Stimulated activated CD4-positive, alpha-beta T cell treated with anti-CD3 and anti-CD28 coated beads, Interleukin-2, amount 100 ng/mL, for 24 hours (primary cell): ENCODE measurements at regions not wholly inside any gene's neighbourhood (a gene's known extent, or its start where the extent isn't known, plus 50 kb on each side); places are given as distances from the start of the nearest gene placed in this dataset.
"Not testable (repeated sequence)": the region's sequence is repeated elsewhere in the genome, so short reads cannot be mapped to it uniquely, and the experiment has no call there.

ENCODE experiments used
- DNase-seq, 2 donors: peaks; one replicate each; pipeline ENCODE4 v3.0.0-alpha.2; 2020

GRCh38 chr2:12613137-12613835, 103.5 kb upstream of the TRIB2 start:
- DNase-seq: no peak

- no peak for DNase-seq
These were observed 101.2 kb upstream of the TRIB2 start for GRCh38 chr2:12615509-12615908.

- no peak for DNase-seq
These were observed 100.1 kb upstream of the TRIB2 start for GRCh38 chr2:12616456-12617156.

GRCh38 chr2:12617366-12617765, 99.4 kb upstream of the TRIB2 start:
- no peak for DNase-seq

- no peak for DNase-seq
These were observed 98.9 kb upstream of the TRIB2 start for GRCh38 chr2:12617853-12618252.

- no peak for DNase-seq
These were observed 98.2 kb upstream of the TRIB2 start for GRCh38 chr2:12618576-12618975.

GRCh38 chr2:12619975-12620374, 96.8 kb upstream of the TRIB2 start:
- no peak for DNase-seq

GRCh38 chr2:12620759-12621158, 96.0 kb upstream of the TRIB2 start:
- no peak for DNase-seq

- DNase-seq: no peak
These were observed 93.7 kb upstream of the TRIB2 start for GRCh38 chr2:12623051-12623450.

GRCh38 chr2:12624384-12624783, 92.4 kb upstream of the TRIB2 start:
- DNase-seq: no peak

- no peak for DNase-seq
These were observed 91.7 kb upstream of the TRIB2 start for GRCh38 chr2:12624905-12625598.

- DNase-seq: not testable (repeated sequence)
These were observed 88.2 kb upstream of the TRIB2 start for GRCh38 chr2:12628541-12628940.

- DNase-seq: no peak
These were observed 79.7 kb upstream of the TRIB2 start for GRCh38 chr2:12636837-12637581.

GRCh38 chr2:12637754-12638153, 79.0 kb upstream of the TRIB2 start:
- no peak for DNase-seq

- DNase-seq: no peak
These were observed 75.3 kb upstream of the TRIB2 start for GRCh38 chr2:12641441-12641840.

- DNase-seq: no peak
These were observed 74.4 kb upstream of the TRIB2 start for GRCh38 chr2:12642332-12642731.

- DNase-seq: no peak
These were observed 73.9 kb upstream of the TRIB2 start for GRCh38 chr2:12642859-12643258.

- no peak for DNase-seq
These were observed 66.9 kb upstream of the TRIB2 start for GRCh38 chr2:12649602-12650400.

GRCh38 chr2:12651641-12652040, 65.1 kb upstream of the TRIB2 start:
- no peak for DNase-seq

GRCh38 chr2:12652723-12653122, 64.0 kb upstream of the TRIB2 start:
- no peak for DNase-seq

- no peak for DNase-seq
These were observed 59.2 kb upstream of the TRIB2 start for GRCh38 chr2:12657560-12657959.

GRCh38 chr2:12658310-12658945, 58.3 kb upstream of the TRIB2 start:
- no peak for DNase-seq
